NT2/D1 (cell line): ENCODE measurements at regions not wholly inside any gene's neighbourhood (a gene's known extent, or its start where the extent isn't known, plus 50 kb on each side); places are given as distances from the start of the nearest gene placed in this dataset.

ENCODE experiments used
- DNase-seq: peaks from one replicate; pipeline ENCODE4 v3.0.0-alpha.2; 2011; ENCODE audit warnings: low read depth, low spot score
- H3K27me3 ChIP-seq: 2 replicates; pipeline ENCODE4 v1.6.0; 2011; ENCODE audit warnings: mild to moderate bottlenecking; ENCODE audit not compliant: insufficient read length, insufficient read depth
- H3K36me3 ChIP-seq: 2 replicates; pipeline ENCODE4 v1.6.1; 2011; ENCODE audit warnings: mild to moderate bottlenecking, low read length, mixed read lengths; ENCODE audit not compliant: insufficient read depth, insufficient read length
- H3K4me1 ChIP-seq: 2 replicates; pipeline ENCODE4 v1.5.1; 2011; ENCODE audit not compliant: insufficient read depth, insufficient read length
- H3K4me3 ChIP-seq: 2 replicates; pipeline ENCODE4 v1.5.1; 2011; ENCODE audit warnings: low read depth; ENCODE audit not compliant: insufficient read length
- H3K9ac ChIP-seq: 2 replicates; pipeline ENCODE4 v1.6.0; 2011; ENCODE audit warnings: low read depth; ENCODE audit not compliant: insufficient read length
- H3K9me3 ChIP-seq: 2 replicates; pipeline ENCODE4 v1.5.1; 2011; ENCODE audit warnings: mild to moderate bottlenecking, low read length; ENCODE audit not compliant: insufficient read depth
- SUZ12 ChIP-seq: IDR thresholded peaks from 2 replicates; pipeline ENCODE4 v1.6.1; 2011; ENCODE audit not compliant: insufficient read length, insufficient read depth; ENCODE audit errors: extremely low read depth
- YY1 ChIP-seq: IDR thresholded peaks from 2 replicates; pipeline ENCODE4 v1.6.1; 2011; ENCODE audit not compliant: insufficient read length, insufficient read depth
- ZNF274 ChIP-seq: IDR thresholded peaks from 2 replicates; pipeline ENCODE4 v1.6.1; 2011; ENCODE audit warnings: mild to moderate bottlenecking, low read depth, low read length

DNA sequence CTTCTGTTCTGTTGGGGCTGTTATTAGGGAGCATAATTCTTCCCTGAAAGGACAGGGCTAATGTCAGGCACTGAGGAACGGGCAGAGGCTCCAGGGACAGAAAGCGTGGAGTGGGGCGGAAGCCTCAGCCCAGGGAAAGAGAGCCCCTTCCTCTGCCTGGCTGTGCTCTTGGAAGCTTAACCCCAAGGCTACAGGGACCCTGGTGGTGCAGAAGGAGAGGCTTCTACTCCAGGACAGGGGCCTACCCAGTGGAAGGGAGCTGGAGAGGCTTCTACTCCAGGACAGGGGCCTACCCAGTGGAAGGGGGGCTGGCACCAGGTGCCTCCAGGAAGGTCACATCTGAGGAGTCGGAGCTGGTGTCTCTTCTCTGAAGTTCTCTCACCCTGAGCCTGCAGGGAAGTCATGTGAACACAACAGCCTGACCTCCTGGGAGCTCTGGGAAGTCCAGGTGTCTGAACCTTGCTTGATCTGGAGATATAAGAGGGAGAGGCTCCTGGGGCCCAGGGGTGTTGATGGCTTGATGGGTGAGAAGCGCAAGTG is 159.5 kb upstream of the SOX1 start:
- no peak for TF ChIP-seq SUZ12
- no peak for TF ChIP-seq YY1
- no peak for TF ChIP-seq ZNF274
- no peaks in the 10 kb centered on the region for H3K27me3 ChIP-seq
- H3K4me1 ChIP-seq, result no peaks in the 10 kb centered on the region
- H3K36me3 ChIP-seq, result no peaks in the 10 kb centered on the region
- no peaks in the 10 kb centered on the region for H3K9me3 ChIP-seq
- H3K9ac ChIP-seq, result no peak overlapping the region
- H3K4me3 ChIP-seq, result no peak overlapping the region
- no peak for DNase-seq

GRCh38 chr13:111908361-111908760 is 158.6 kb upstream of the SOX1 start:
- Histone ChIP-seq H3K4me3 (no peak overlapping the region), H3K9ac (no peak overlapping the region), H3K27me3 (no peaks in the 10 kb centered on the region), H3K36me3 (no peaks in the 10 kb centered on the region), H3K4me1 (peaks cover 4% of the 10 kb centered on the region), H3K9me3 (no peaks in the 10 kb centered on the region)
- no peak for DNase-seq
- TF ChIP-seq ZNF274 (no peak), YY1 (no peak), SUZ12 (no peak)

DNA sequence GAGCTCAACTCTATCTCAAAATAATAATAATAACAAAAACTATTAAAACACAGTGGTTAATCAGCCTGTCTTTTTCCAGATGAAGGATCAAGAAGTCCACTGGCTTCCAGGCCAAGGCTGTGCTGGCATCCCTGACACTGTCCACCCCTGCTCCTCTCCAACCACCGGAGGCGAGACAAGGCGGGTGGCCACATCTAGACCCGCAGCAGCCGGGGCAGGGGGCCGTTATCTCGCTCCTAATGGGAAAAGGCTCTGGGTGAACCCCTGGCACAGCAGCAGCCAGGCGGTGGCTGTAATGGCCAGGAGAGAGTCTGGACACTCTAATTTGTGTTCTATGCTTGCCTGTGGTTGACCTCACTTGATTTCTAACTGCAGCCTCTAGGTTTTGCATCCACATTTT is 158.0 kb upstream of the SOX1 start:
- peaks cover 4% of the 10 kb centered on the region for H3K4me1 ChIP-seq
- H3K9ac ChIP-seq, result no peak overlapping the region
- no peaks in the 10 kb centered on the region for H3K27me3 ChIP-seq
- H3K36me3 ChIP-seq, result no peaks in the 10 kb centered on the region
- no peak for DNase-seq
- no peak overlapping the region for H3K4me3 ChIP-seq
- TF ChIP-seq ZNF274 (no peak), YY1 (no peak)
- no peaks in the 10 kb centered on the region for H3K9me3 ChIP-seq

GRCh38 chr13:111909501-111909900 is 157.4 kb upstream of the SOX1 start:
- Histone ChIP-seq H3K9ac (no peak overlapping the region), H3K4me1 (peaks cover 4% of the 10 kb centered on the region), H3K27me3 (no peaks in the 10 kb centered on the region), H3K36me3 (no peaks in the 10 kb centered on the region), H3K4me3 (no peak overlapping the region), H3K9me3 (no peaks in the 10 kb centered on the region)
- TF ChIP-seq ZNF274 (no peak), YY1 (no peak), SUZ12 (no peak)
- DNase-seq, result no peak

- Histone ChIP-seq H3K36me3 (no peaks in the 10 kb centered on the region), H3K4me3 (no peak overlapping the region), H3K9ac (no peak overlapping the region), H3K9me3 (no peaks in the 10 kb centered on the region), H3K4me1 (peaks cover 4% of the 10 kb centered on the region), H3K27me3 (no peaks in the 10 kb centered on the region)
- no peak for DNase-seq
- TF ChIP-seq YY1 (no peak), SUZ12 (no peak), ZNF274 (no peak)
These were observed 156.8 kb upstream of the SOX1 start for GRCh38 chr13:111909971-111910671.

DNA sequence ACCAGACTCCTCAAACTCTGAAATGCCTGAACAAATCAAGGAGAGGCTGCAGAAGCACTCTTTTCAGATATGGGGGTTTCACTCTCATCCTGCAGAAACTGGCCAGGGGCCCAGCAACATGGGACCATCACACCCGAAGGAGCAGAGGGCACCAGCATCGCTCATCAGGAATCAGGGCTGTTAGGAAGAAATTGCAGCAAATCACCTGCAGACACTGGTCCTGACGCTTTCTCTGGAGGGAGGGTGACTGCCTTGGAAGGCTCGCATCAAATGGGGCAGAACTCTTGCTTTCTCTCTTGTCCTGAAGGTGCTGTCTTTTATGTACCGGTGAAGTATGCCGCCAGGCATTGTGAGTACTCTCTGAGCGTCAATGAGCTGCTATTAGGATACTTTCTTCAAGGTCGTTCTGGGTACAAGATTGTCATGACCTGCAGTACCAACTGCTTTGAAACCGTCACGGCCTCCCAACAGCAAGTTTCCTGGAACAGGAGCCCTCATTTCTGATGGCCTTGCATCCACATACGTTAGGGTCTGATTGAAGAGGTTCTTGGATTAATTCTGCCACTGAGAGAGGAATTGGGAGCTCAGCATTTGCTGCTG is 155.7 kb upstream of the SOX1 start:
- TF ChIP-seq SUZ12, result no peak
- TF ChIP-seq YY1, result no peak
- TF ChIP-seq ZNF274, result no peak
- H3K36me3 ChIP-seq, result no peaks in the 10 kb centered on the region
- H3K27me3 ChIP-seq, result no peaks in the 10 kb centered on the region
- no peaks in the 10 kb centered on the region for H3K9me3 ChIP-seq
- H3K4me3 ChIP-seq, result no peak overlapping the region
- H3K4me1 ChIP-seq, result peaks cover 4% of the 10 kb centered on the region
- H3K9ac ChIP-seq, result no peak overlapping the region
- no peak for DNase-seq

GRCh38 chr13:111911754-111912452 is 155.0 kb upstream of the SOX1 start:
- H3K4me1 ChIP-seq, result peaks cover 4% of the 10 kb centered on the region
- no peak overlapping the region for H3K4me3 ChIP-seq
- TF ChIP-seq ZNF274 (no peak), SUZ12 (no peak), YY1 (no peak)
- H3K36me3 ChIP-seq, result no peaks in the 10 kb centered on the region
- no peaks in the 10 kb centered on the region for H3K9me3 ChIP-seq
- H3K27me3 ChIP-seq, result no peaks in the 10 kb centered on the region
- no peak overlapping the region for H3K9ac ChIP-seq
- DNase-seq, result no peak
